Renal pelvis (tissue), 1 donor: ENCODE measurements at regions not wholly inside any gene's neighbourhood (a gene's known extent, or its start where the extent isn't known, plus 50 kb on each side); places are given as distances from the start of the nearest gene placed in this dataset.
A peak's percentile ranks its signal among the peaks of the same experiment; 100 is the strongest.

ENCODE experiments used
- DNase-seq: peaks from one replicate; pipeline ENCODE4 v3.0.0-alpha.2; 2013

DNA sequence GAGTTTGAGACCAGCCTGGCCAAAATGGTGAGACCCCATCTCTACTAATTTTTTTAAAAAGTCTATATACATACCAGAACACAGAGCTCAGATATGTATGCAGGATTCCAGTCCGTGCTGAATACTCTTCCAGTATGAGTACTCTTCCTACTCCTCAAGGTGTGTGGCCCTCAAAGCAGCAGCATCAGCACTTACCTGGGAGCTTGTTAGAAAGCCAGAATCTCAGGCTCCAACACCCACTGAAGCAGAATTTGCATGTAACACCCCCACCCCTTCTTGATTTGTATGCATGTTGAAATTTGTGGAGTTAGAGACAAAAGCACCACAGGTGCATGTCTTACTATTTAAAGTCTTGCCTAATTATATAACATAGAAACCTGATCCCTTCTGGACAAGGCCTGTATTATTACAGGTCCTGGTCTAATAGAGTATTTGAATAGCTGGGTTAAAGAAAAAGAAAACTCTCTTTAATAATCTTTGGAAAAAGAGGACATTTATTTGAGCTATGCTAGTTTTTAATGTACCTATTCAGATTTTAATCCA, 50.3 kb upstream of the NFE2L2 start:
- DNase-seq: no peak

DNA sequence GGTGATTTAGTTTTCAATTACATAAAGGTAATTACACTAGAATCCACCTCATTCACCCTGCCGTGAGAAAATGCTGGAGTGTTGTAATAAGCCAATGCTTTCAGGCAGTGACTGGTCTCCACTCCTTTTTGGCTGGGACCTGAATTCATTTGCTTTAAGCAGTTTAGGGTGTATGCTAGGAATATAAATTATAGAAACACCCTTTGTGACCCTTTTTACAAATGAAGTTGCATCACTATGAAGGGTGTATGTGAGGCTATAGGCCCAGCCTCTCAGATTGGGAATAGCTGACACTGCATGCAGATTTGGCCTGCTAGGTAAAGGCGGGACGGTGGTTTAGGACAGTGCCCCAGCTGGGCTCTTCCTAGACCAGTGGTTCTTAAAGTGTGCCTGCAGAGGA, 50.8 kb upstream of the NFE2L2 start:
- no peak for DNase-seq

DNA sequence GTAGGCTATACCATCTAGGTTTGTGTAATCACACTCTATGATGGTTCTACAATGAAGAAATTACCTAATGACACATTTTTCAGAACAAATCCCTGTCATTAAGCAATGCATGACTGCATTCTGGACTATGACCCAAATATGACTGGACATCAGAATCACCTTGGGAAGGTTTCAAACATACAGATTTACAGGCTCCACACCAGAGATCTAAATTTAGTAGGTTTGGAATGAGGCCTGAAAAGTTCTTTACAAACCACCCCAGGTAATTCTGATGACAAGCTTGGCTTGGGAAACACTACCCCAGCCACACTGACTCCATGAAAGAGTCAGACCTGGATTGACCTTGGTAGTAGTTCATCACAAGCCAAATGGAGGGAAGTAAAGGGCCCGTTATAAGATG, 52.2 kb upstream of the NFE2L2 start:
- no peak for DNase-seq

DNA sequence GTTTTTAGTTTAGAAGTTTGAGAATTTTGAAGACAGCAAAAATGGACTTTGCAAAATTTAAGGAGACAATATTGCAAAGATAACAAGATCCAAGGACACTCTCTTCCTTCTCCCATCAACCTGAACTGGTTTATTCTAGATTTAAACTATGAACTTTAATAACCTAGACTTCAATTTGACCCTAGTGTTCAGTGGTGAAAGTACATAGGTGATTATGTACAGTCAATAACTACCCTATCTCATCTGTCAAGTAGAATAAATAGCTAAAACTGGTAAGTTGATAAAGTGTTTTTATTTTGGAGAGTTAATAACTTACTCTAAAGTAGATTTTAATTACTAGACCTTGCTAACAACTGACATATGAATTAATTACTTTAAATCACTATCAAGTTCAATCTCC, 52.9 kb upstream of the NFE2L2 start:
- DNase-seq: no peak

DNA sequence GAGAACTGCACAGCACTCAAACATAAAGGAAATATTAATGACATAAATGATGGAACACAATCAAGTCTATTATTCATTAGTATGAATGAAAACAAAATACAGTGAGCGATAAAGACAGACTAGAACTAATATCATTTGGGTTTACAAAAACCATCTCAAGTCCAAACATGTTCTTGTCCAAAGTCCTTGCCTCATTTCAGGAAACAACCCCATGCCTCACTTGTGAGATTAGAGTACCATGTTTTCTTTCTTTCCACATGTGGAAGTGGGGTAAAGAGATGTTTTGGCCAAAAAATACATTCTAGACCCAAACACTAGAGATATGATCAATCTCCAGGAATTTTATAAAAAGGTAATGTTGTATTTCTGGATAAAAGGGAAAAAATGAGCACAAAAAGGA, 53.3 kb upstream of the NFE2L2 start:
- DNase-seq: no peak

DNA sequence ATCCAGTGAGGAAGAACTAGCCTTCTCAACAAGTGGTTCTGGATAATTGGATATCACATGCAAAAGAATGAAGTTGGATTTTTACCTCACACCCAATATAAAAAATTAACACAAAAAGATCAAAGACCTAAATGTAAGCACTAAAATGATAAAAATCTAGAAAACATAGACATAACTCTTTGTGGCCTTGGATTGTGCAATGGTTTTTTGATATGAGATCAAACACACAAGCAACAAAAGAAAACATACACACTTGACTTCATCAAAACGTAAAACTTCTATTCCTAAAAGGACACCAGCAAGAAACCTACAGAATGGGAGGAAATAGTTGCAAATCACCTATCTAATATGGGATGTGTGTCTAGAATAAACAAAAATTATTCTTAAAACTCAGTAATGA, 54.1 kb upstream of the NFE2L2 start:
- DNase-seq: no peak

DNA sequence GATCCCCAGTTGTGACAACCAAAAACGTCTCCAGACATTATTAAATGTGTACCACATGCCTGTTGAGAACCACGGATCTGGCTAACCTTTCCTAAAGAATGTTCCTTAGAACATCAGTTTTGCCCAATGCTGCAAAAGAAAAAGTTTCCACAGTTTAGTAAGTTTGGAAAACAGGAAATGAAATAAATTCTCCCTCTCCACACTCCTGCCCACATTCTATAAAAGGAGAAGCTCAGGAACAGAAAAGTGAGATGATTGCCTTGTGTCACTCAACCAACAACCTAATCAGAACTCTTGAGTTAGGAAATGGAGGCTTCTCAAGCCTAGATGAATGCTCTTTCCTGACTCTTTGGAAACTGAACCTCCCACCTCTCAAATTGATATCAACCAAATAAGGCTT, 56.1 kb upstream of the NFE2L2 start:
- DNase-seq: no peak

DNA sequence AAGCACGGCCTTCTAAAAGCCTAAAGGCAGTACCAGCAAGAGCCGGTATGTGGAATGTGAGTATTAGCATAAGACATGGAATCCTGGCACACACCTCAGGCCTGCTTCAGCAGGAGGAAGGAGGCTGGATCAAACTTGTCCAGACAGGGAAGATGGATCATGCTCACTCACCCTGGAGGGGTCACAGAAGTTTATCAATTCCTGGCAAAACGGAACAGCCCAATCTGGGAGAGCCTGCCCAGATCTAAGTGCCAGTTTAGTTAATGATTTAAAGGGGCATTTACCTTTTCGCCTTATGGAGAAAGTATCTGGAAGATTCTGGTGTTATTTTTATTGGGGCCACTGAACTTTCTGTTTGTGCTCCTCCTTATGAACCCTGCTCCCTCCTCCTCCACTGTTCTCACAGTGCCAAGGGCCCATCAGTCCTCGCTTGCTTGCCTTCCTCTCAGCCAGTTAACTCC, 58.3 kb upstream of the NFE2L2 start:
- DNase-seq: no peak

DNA sequence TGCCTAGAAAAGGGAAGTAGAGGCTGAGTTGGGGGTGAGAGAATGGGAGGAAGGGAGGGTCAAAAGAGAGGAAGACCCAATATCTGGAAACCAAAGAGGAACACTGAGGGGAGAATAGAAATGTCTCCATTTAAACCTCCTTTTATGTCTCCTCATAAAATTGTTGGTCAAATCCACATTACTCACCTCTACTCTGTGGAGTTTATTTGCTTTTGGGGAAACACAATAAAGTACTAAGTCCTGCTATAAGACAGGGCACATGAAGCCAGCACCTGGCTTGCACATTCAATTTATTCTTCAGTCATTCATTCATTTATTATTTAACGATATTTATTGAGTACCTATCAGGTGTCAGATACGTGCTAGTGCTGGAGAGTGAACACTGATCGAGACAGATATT, 60.3 kb upstream of the NFE2L2 start:
- DNase-seq: no peak

DNA sequence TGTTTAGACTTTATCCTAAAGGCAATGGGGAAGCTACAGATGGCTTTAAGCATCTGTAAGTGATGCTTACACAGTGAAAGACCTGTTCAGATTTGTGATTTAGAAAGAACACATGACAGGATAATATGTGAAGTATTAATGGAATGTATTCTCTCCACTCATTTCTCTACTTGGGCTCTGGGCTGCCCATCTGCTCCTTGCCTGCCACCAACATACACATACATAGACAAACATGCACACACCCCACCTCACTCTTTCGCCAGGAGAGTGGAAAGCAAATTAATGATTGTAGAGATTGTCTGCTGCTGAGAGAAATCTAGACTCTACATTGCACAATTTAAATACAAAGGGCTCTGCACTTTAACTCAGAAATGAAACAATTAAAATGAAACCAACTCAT, 61.0 kb upstream of the NFE2L2 start:
- no peak for DNase-seq

DNA sequence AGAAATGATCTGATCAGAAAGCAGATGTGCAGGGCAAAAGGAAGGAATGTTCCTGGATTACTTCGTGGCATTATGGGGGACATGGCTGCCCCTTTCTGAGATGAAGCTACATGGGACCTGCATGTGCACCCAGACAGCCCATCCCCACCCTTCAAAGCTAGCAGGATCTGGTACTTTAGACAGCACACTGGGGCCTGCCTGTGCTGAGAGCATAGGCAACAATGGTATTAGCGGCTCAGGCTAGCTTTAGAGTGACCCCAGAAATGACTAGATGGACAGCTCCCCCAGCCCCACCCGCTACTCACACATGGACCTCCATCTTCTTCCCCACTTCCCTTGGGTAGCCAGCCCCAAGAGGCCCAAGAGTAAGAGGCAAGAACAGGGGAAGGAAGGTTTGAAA, 61.5 kb upstream of the NFE2L2 start:
- DNase-seq: no peak

DNA sequence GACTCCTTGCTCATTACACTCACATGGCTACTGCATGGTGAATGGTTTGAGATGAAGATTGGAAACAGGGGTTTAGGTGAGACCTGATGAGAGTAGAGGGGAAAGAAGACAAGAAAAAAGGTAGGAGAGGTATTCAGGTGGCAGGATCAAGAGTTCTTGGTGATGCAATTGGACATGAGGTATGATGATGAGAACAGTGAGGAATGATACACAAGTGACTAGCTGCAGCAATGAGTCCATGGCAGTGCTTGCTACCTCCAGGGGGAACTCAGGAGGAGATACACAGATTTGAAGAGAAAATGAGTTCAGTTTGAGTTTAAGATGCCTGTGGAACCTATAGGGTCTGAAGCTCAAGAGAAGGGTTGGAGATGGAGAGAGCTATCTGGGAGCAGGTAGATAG, 62.1 kb upstream of the NFE2L2 start:
- DNase-seq: no peak

DNA sequence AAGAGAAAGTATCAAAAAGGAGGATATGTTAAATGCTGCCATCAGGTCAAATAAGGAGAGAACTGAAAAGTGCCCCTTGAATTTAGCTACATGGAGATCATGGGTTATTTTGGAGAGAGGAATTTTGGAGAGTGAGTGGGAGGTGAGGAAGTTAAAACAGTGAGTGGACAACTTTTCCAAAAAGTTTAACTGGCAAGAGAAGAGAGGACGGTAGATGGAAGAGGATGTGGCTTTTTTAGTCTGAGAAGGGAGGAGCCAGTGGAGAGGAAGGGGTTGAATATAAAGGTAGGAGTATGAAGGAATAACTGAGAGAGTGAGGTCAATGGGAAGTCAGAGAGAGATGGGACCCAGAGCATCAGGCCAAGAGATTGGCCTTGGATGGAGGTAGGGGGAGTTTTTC, 62.5 kb upstream of the NFE2L2 start:
- no peak for DNase-seq

DNA sequence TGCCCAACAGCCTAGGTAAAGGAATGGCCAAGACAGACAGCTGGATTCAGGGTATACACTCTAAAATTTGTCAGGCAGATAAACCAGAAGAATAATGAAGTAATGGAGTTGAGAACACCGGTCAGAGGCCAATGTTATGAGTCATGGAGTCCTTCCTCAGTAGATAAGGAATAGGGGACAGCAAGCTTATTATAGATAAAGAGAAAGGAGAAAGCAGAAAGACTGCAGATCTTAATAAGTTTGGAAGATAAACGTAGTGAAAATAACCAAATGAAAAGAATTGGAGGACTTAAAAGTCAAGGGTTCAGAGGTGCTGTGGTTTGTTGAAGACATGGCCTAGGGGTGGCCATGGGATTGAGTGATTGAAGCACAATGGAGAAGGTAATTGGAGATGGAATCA, 63.5 kb upstream of the NFE2L2 start:
- DNase-seq: no peak

DNA sequence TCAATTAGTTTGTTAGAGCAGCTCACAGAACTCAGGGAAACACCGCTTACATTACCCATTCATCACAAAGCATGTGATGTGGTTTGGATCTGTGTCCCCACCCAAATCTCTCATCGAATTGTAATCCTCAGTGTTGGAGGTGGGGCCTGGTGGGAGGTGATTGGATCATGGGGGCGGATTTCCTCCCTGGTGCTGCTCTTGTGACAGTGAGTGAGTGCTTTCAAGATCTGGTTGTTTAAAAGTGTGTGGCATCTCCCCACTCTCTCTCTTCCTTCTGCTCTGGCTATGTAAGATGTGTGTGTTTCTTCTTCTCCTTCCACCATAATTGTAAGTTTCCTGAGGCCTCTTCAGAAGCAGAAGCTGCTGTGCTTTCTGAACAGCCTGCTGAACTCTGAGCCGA, 63.5 kb upstream of the AGPS start:
- DNase-seq: no peak

DNA sequence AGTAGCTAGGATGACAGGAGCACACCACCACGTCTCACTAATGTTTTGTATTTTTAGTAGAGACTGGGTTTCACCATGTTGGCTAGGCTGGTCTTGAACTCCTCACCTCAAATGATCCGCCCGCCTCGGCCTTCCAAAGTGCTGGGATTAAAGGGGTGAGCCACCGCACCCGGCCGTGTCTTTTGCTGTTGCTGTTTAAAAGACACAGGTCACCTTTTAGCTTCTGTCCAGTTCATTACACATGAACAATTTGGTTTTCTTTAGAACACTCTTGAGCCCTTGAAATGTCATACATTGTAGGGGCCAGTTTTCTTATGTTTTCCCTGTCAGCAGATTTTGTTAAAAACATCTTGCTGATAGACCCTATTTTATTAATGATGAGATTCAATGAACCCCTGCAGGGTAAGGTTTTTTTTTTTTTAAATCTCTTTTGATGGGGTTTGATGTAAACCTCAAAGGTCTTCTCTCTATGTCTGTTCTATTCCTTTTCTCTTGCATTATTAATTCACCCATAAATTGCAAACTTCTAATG, 61.0 kb upstream of the AGPS start:
- no peak for DNase-seq

DNA sequence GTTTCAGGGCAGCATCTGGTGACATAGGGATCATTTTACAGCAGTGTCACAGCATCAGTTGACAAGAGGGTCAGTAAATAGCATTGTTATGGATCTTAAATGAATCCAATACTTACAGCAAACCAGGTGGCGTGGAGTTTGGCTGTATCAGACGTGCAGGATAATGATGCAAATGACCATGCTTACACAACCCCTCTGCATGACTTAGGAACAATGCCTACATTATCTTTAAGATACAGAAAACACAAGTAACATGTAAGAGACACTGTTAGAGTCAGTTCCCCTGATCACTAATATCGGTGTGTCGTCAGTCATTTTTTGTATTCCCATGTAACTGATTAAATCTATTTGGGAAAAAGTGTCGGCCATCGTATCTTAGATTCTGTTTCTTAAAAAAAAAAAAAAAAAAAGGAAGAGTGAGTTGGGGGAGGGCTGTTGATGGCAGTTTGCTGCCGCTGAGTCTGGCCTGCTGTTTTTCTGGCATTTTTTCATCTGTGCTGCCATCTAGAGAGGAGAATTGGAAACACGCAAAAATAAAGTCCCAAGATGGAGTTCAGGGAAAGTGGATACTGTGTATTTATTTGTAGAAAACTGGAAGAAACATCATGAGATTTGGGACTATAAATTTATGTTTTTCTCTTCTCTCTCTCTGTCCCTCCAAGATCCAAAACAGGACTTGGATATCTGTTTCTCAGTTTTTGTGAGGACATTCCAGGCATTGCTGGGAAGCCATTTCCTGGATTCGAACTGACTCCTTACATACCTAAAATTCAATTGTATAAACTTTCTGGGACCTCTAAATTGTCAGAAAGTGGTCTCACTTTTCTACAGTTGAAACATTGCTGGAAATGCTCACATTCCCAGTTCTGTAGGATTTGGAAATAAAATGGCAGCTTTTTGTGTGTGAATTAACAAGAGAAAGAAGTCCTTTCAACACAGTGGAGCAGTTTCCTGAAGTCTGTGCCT, 60.3 kb upstream of the AGPS start:
- peak; percentile 89 for DNase-seq

DNA sequence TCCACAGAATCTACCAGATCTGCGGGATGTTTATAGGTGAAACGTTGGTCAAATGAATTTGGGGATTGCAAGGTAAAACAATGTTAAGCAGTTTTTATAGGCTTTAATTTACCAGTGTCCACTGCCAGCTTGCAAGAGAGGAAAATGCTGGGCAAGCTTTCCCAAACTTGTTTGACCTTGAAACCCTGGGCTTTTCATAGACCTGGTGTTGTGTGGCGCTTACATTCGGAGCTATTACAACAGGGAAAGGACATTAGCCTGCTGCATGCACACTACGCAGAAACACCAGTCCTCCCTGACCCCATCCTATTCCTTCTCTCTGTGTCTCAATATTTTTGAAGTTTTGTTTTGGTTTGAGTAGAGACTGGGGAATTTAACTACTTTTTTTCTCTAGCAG, 59.6 kb upstream of the AGPS start:
- no peak for DNase-seq

DNA sequence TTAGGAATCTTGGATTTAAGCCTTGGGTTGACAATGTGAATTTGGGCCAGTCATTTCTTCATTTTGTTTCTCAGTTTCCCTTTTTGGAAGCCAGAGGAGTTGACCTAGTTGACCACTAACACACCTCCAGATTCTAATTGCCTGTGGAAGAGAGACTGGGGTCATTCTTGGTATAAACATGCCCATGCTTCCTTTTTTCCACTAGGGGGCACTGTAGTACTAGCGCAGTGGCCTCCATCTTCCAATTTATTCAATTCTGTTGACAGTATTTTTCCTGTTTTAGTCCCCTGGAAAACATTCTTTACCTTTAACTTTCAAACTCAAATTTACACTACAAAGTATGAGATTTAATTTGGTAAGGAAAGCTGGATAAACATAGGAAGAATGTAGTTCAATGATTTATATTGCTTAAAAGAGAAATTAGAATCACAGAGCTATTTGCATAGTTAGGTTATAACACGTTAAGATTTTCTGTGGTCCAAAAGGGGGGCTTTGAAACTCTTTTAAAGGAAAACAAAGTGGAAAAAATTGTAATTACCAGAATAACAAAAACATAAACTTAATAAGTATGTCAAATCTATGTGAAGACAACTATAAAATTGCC, 57.5 kb upstream of the AGPS start:
- no peak for DNase-seq

DNA sequence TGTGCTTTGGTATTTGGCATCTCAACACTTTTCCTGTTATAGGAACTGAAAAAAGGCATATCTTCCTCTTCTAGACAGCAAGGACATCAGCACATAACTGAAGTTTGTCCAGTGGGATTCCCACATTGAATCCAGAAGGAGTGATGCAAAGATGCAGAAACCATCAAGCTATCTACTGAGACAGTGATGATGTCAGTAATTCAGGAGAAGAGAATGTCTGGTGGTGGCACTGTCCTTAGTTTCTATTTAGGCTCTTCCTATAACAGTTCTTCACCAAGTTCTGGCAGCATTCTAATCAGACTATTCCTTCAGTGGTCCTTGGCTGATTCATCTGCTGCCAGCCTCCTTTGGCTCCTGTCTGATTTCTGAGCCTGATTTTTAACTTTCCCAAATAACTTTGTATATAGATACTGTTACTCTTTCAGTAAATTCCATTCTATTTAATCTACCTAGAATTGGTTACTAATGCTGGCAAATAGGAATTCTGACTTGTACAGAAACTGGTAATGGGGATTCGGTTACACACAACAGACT, 56.6 kb upstream of the AGPS start:
- DNase-seq: no peak

DNA sequence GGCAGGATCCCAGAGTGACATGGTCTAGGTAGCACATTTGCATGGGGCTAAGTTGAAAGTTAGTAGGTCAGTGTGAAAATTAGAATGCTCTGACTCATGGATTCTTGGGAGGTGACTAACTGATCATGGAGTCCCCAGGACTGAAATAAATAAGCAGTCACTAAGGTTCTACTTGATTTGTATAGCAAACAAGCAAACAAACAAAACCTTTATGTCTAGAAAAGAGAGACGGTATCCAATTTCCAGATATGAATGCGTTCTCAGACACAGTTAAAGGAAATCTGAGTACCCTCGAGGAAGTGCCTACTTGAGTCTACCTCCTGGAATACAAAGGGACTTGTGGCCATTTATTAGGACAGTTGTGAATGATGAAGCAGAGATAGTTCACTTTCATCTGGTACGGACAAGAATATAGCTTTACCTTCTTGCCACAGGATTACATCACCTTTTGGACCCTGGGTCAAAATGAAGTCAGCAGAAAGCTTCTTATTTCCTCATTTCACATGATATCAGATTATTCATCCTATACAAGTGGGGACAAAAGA, 54.3 kb upstream of the AGPS start:
- DNase-seq: no peak

DNA sequence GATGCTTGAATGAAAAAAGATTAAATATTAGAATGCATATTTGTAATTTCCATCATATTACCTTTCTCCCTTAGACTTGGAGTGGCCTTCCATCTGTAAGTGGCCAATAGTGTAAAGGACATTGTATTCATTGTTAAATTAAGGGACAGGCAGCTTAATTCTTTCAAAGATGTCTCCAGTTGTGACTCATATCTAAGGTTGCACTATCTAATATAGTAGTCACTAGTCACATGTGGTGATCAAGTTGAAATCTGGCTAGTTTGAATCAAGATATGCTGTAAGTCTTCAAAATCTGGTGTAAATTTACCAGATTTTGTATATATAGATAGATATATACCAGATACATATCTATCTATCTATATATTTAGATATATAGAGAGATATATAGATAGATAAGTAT, 52.4 kb upstream of the AGPS start:
- DNase-seq: no peak

DNA sequence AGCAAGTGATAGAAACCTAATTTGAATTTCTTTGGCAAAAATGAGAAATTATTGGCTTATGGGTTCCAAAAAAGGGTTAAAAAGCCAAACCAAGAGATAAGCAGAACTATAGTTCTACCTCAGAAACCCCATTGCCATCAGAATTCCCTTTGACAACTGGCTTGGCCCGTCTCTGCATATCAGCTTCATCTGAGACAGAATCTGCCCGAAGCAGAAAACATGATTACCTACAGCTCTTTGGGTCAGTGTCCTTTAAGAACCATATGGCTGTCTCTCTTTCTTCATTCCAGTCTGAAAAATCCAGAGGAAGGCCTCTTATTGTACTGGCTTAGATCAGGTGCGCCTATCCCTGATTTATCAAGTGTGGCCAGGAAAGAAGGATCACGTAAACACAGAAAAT, 49.8 kb upstream of the AGPS start:
- no peak for DNase-seq
